ENCODE measurements at regions not wholly inside any gene's neighbourhood (a gene's known extent, or its start where the extent isn't known, plus 50 kb on each side); places are given as distances from the start of the nearest gene placed in this dataset.

DNA sequence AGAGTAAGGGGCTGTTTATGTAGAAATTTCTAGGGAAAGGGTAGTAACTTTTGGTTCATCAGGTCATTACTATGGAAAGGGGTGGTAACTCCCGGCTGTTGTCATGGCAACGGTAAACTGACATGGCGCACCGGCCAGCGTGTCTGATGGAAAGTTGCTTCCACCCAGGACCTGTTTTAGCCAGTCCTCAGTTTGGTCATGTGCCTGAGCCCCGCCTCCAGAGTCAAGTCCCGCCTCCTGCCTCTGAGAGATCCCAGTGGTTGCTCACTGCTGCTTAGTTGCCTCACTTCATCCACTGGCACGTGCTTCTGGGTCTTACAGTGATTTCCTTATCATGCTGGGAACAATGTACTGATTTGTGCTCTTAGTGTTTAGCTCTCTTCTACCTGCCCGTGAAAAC is 455.2 kb upstream of the ZNF507 start:
- Histone ChIP-seq H2BK20ac (ENCODE audit: low read length) (no peak overlapping the region), H2BK120ac (replicated peaks; ENCODE audit: low read depth, low read length) (no peak overlapping the region), H3K14ac (ENCODE audit: insufficient read length) (no peak overlapping the region), H3K23me2 (ENCODE audit: low read depth, low read length) (no peaks in the 10 kb centered on the region), H3K9me3 (ENCODE audit: insufficient read depth in 2 of 2, low read depth in 1 of 2, low read length in 1 of 2) (peaks cover 3% of the 10 kb centered on the region in 2 experiments; a peak in 2 of 4 replicates), H3K56ac (replicated peaks; ENCODE audit: insufficient read length, low read depth, low read length) (no peak overlapping the region), H3K4me3 (ENCODE audit: extremely low read depth in 1 of 4, insufficient read depth in 2 of 4, low read depth in 3 of 4, low read length in 4 of 4) (no peak overlapping the region), H3K79me2 (ENCODE audit: control insufficient read depth in 1 of 2, insufficient read depth in 2 of 2, low read length in 2 of 2) (no peaks in the 10 kb centered on the region), H3K4me2 (ENCODE audit: insufficient read depth in 1 of 2, low read depth in 2 of 2, low read length in 2 of 2) (no peak overlapping the region), H3K9ac (replicated peaks in 1 of 4; ENCODE audit: extremely low read depth in 1 of 4, low read depth in 3 of 4, low read length in 3 of 4) (no peak overlapping the region), H3K23ac (ENCODE audit: insufficient read length) (no peak overlapping the region), H4K91ac (replicated peaks; ENCODE audit: insufficient read length, low read length) (no peak overlapping the region), H3K4ac (replicated peaks; ENCODE audit: insufficient read length, low read depth, low read length) (no peak overlapping the region), H3K36me3 (ENCODE audit: control insufficient read depth in 2 of 4, insufficient read depth in 4 of 4, low read length in 3 of 4) (no peaks in the 10 kb centered on the region), H3K18ac (ENCODE audit: extremely low read depth, low read length) (no peak overlapping the region), H2BK12ac (ENCODE audit: low read depth, low read length) (no peak overlapping the region), H3K4me1 (replicated peaks in 1 of 4; ENCODE audit: control insufficient read depth in 3 of 4, insufficient read depth in 4 of 4, low read length in 3 of 4) (peaks cover 0 to 8% (median 3%) of the 10 kb centered on the region in 4 experiments; a peak in 3 of 7 replicates), H3K27ac (ENCODE audit: low read depth, low read length) (no peak overlapping the region), H4K5ac (ENCODE audit: insufficient read length, low read depth, low read length) (no peak overlapping the region), H2BK5ac (ENCODE audit: low read depth, low read length) (no peak overlapping the region), H3K79me1 (ENCODE audit: low read depth, low read length) (no peaks in the 10 kb centered on the region), H2AK5ac (ENCODE audit: low read depth, low read length) (no peak overlapping the region), H2AFZ (ENCODE audit: low read length) (no peak overlapping the region), H4K8ac (ENCODE audit: extremely low read depth, insufficient read depth, low read length) (no peak overlapping the region), H3K27me3 (replicated peaks in 1 of 4; ENCODE audit: control insufficient read depth in 3 of 4, extremely low read depth in 1 of 4, insufficient read depth in 3 of 4, low read length in 3 of 4) (no peaks in the 10 kb centered on the region), H2BK15ac (ENCODE audit: low read length) (no peak overlapping the region), H4K20me1 (replicated peaks in 1 of 2; ENCODE audit: control insufficient read depth in 1 of 2, insufficient read depth in 2 of 2, low read length in 2 of 2) (no peaks in the 10 kb centered on the region)
- WGBS, 2 experiments (ENCODE audit: extremely low coverage in 1 of 2, insufficient coverage in 1 of 2, insufficient read length in 1 of 2, insufficient replicate concordance in 2 of 2, low coverage in 1 of 2, low lambda C conversion rate in 2 of 2, missing lambda C conversion rate in 1 of 2), result 83% methylated on average over 9 of the region's 9 CpGs; no CpG with 5 or more reads in 1 of the 2 experiments
- DNase-seq (ENCODE audit: low read depth in 1 of 2, low spot score in 2 of 2) (peak in 1 of 2 experiments; percentile 50), FAIRE-seq (no peak)
- ChIA-PET CTCF (ENCODE audit: partially characterized antibody) (interaction anchor here (1.1 kb wide), 1 partner anchor 552 kb away, joined by 3 read pairs; no protein-coding TSS in a partner anchor), POLR2A (ENCODE audit: partially characterized antibody) (no interaction called here)
- no peak for TF ChIP-seq ZNF274 (IDR thresholded peaks at IDR 0.05; ENCODE audit: borderline replicate concordance, extremely low read depth, low read length)
- no peak for TF ChIP-seq SIN3A (conservative IDR thresholded peaks at IDR 0.05 in 1 of 2, IDR thresholded peaks at IDR 0.05 in 1 of 2; ENCODE audit: low read depth in 1 of 2, low read length in 2 of 2)
- TF ChIP-seq HDAC2 (IDR thresholded peaks at IDR 0.05; ENCODE audit: borderline replicate concordance in 1 of 2, low read depth in 2 of 2, low read length in 2 of 2), result no peak
